Neural progenitor cell (in vitro differentiated cells): ENCODE measurements at regions not wholly inside any gene's neighbourhood (a gene's known extent, or its start where the extent isn't known, plus 50 kb on each side); places are given as distances from the start of the nearest gene placed in this dataset.

Source experiments
- EZH2 ChIP-seq: fragments of 200-600 bp; sonication (generic); IDR thresholded peaks from 2 replicates; pipeline ENCODE4 v1.6.1; 2017; ENCODE audit warnings: antibody characterized with exemption, mild to moderate bottlenecking, moderate library complexity
- EZH2phosphoT487 ChIP-seq: fragments of 200-600 bp; sonication (generic); IDR thresholded peaks from 2 replicates; pipeline ENCODE4 v1.6.1; 2017; ENCODE audit warnings: antibody characterized with exemption
- TF ChIP-seq, protein P1 (sequence below): fragments of 200-600 bp; sonication (generic); IDR thresholded peaks from 2 replicates; pipeline ENCODE4 v1.5.1; 2017; ENCODE audit warnings: antibody characterized with exemption, mild to moderate bottlenecking

DNA sequence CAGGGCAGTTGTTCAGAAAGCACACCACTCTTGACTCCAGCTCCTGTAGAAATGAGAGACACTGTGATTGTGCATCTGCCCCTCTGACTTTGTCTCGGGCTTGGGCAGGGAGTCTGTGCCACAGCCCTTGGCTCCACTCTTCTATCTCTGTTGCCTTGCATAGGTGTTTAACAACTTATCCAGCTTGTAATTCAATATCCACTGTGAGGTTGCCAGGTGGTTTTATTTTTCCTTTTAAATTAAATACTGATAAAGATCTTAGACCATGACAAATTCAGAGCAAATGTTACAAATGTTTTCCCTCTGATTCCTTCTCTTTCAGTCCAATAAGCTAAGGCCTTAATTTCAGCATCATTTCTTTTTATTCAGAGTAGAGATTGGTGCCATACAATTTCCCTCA, 421.7 kb downstream of the STK39 start:
- TF ChIP-seq, protein P1, sequence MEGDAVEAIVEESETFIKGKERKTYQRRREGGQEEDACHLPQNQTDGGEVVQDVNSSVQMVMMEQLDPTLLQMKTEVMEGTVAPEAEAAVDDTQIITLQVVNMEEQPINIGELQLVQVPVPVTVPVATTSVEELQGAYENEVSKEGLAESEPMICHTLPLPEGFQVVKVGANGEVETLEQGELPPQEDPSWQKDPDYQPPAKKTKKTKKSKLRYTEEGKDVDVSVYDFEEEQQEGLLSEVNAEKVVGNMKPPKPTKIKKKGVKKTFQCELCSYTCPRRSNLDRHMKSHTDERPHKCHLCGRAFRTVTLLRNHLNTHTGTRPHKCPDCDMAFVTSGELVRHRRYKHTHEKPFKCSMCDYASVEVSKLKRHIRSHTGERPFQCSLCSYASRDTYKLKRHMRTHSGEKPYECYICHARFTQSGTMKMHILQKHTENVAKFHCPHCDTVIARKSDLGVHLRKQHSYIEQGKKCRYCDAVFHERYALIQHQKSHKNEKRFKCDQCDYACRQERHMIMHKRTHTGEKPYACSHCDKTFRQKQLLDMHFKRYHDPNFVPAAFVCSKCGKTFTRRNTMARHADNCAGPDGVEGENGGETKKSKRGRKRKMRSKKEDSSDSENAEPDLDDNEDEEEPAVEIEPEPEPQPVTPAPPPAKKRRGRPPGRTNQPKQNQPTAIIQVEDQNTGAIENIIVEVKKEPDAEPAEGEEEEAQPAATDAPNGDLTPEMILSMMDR: no peak
- TF ChIP-seq EZH2 (no peak), EZH2phosphoT487 (no peak)
